ENCODE measurements at regions not wholly inside any gene's neighbourhood (a gene's known extent, or its start where the extent isn't known, plus 50 kb on each side); places are given as distances from the start of the nearest gene placed in this dataset.

DNA sequence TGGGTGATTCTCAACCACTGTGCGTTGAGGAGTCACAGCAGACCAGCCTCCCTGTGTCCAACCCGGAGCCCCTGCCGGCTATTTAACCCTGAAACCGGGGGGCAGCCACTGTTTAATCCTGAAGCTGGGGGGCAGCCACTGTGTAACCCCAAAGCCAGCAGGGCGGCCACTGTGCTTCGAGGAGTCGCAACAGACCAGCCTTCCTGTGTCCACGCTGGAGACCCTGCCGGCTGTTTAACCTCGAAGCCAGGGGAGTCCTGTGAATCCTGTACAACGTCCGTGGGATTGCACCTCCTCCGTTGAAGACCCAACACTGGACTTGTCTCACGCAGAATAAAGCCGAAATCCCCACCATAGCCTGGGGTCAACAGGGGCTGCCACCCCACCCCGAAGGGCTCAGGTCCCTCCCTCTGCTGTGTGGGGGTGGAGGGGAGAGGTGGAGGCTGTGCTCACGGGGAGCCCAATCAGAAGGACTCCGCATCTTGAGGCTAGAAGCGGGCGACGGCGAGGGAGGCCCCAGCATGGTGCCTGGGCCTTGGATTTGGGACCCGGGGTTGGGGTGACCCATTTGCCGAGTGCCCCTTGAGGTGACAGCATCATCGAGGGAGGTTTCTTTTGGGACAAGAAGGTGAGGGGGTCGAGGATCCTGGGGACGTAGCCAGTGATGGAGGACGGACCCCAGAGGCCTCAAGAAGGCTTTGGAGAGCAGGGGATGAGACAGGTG is 94.9 kb downstream of the ADRA2C start (continued):
- TF ChIP-seq, protein P1, sequence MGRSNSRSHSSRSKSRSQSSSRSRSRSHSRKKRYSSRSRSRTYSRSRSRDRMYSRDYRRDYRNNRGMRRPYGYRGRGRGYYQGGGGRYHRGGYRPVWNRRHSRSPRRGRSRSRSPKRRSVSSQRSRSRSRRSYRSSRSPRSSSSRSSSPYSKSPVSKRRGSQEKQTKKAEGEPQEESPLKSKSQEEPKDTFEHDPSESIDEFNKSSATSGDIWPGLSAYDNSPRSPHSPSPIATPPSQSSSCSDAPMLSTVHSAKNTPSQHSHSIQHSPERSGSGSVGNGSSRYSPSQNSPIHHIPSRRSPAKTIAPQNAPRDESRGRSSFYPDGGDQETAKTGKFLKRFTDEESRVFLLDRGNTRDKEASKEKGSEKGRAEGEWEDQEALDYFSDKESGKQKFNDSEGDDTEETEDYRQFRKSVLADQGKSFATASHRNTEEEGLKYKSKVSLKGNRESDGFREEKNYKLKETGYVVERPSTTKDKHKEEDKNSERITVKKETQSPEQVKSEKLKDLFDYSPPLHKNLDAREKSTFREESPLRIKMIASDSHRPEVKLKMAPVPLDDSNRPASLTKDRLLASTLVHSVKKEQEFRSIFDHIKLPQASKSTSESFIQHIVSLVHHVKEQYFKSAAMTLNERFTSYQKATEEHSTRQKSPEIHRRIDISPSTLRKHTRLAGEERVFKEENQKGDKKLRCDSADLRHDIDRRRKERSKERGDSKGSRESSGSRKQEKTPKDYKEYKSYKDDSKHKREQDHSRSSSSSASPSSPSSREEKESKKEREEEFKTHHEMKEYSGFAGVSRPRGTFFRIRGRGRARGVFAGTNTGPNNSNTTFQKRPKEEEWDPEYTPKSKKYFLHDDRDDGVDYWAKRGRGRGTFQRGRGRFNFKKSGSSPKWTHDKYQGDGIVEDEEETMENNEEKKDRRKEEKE (IDR thresholded peaks at IDR 0.05), result no peak
- TF ChIP-seq TCF12 (IDR thresholded peaks at IDR 0.05; ENCODE audit: low read depth, low read length) (no peak), TAF1 (IDR thresholded peaks at IDR 0.05; ENCODE audit: borderline replicate concordance, low read depth, low read length) (no peak), KLF5 (IDR thresholded peaks at IDR 0.05; ENCODE audit: partially characterized antibody) (no peak), NBN (IDR thresholded peaks at IDR 0.05) (no peak), HCFC1 (IDR thresholded peaks at IDR 0.05; ENCODE audit: low read length) (no peak)
- TF ChIP-seq, protein P2, sequence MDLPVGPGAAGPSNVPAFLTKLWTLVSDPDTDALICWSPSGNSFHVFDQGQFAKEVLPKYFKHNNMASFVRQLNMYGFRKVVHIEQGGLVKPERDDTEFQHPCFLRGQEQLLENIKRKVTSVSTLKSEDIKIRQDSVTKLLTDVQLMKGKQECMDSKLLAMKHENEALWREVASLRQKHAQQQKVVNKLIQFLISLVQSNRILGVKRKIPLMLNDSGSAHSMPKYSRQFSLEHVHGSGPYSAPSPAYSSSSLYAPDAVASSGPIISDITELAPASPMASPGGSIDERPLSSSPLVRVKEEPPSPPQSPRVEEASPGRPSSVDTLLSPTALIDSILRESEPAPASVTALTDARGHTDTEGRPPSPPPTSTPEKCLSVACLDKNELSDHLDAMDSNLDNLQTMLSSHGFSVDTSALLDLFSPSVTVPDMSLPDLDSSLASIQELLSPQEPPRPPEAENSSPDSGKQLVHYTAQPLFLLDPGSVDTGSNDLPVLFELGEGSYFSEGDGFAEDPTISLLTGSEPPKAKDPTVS (IDR thresholded peaks at IDR 0.05; ENCODE audit: low read depth, low read length), result no peak
- TF ChIP-seq, protein P3, sequence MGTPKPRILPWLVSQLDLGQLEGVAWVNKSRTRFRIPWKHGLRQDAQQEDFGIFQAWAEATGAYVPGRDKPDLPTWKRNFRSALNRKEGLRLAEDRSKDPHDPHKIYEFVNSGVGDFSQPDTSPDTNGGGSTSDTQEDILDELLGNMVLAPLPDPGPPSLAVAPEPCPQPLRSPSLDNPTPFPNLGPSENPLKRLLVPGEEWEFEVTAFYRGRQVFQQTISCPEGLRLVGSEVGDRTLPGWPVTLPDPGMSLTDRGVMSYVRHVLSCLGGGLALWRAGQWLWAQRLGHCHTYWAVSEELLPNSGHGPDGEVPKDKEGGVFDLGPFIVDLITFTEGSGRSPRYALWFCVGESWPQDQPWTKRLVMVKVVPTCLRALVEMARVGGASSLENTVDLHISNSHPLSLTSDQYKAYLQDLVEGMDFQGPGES (IDR thresholded peaks at IDR 0.05), result no peak

Data from GM12878 (cell line).